22Rv1 (cell line): ENCODE measurements at regions not wholly inside any gene's neighbourhood (a gene's known extent, or its start where the extent isn't known, plus 50 kb on each side); places are given as distances from the start of the nearest gene placed in this dataset.

ENCODE experiments used
- H3K27ac ChIP-seq: fragments of 450-650 bp; 2 replicates; pipeline ENCODE4 v1.5.1; 2017
- ZFX ChIP-seq: fragments of 450-650 bp; IDR thresholded peaks from 2 replicates; pipeline ENCODE4 v1.6.1; 2017; ENCODE audit warnings: antibody characterized with exemption, borderline replicate concordance
- TF ChIP-seq, protein P1 (sequence below): fragments of 450-650 bp; IDR thresholded peaks from 2 replicates; pipeline ENCODE4 v1.5.1; 2017; ENCODE audit warnings: mild to moderate bottlenecking

DNA sequence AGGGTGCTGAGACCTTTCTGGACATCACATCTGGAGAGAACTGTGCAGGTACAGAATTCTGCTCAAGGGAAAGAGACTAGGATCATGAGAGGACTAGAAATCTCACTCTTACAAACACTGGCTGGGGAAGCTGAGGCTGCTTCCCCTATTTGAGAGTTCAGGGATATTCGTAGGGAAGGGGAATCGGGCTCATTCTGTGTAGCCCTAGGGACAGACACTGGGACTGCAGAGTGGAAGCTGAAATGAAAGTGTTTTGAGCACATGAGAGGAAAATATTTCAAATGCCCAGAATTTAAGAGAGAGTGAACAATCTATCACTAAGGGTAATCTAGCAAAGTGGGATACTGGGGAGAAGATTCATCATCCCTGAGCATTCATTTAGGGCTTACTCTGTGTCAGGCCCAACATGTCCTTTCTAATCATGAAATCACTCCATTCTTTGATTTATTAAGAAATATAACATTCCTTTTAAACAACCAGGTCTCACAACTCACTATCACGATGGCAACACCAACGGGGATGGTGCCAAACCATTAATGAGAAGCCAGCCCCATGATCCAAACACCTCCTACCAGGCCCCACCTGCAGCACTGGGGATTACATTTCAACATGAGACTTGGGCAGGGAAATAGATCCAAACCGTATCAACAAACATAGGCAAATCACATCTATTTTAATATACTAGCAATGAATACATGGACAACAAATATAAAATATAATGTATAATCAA is 63.0 kb downstream of the CPN2 start:
- no peak overlapping the region for H3K27ac ChIP-seq
- no peak for TF ChIP-seq ZFX
- TF ChIP-seq, protein P1, sequence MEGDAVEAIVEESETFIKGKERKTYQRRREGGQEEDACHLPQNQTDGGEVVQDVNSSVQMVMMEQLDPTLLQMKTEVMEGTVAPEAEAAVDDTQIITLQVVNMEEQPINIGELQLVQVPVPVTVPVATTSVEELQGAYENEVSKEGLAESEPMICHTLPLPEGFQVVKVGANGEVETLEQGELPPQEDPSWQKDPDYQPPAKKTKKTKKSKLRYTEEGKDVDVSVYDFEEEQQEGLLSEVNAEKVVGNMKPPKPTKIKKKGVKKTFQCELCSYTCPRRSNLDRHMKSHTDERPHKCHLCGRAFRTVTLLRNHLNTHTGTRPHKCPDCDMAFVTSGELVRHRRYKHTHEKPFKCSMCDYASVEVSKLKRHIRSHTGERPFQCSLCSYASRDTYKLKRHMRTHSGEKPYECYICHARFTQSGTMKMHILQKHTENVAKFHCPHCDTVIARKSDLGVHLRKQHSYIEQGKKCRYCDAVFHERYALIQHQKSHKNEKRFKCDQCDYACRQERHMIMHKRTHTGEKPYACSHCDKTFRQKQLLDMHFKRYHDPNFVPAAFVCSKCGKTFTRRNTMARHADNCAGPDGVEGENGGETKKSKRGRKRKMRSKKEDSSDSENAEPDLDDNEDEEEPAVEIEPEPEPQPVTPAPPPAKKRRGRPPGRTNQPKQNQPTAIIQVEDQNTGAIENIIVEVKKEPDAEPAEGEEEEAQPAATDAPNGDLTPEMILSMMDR = no peak
